M059J (cell line): ENCODE measurements at regions not wholly inside any gene's neighbourhood (a gene's known extent, or its start where the extent isn't known, plus 50 kb on each side); places are given as distances from the start of the nearest gene placed in this dataset.
A peak's percentile ranks its signal among the peaks of the same experiment; 100 is the strongest.
"Not testable (repeated sequence)": the region's sequence is repeated elsewhere in the genome, so short reads cannot be mapped to it uniquely, and the experiment has no call there.

Experiments
- DNase-seq: peaks from one replicate; pipeline ENCODE4 v3.0.0-alpha.2; 2012; ENCODE audit warnings: low read depth

- peak; percentile 28 for DNase-seq
These were observed 229.8 kb upstream of the TEX13C start for GRCh38 chrX:125089761-125090445.

DNA sequence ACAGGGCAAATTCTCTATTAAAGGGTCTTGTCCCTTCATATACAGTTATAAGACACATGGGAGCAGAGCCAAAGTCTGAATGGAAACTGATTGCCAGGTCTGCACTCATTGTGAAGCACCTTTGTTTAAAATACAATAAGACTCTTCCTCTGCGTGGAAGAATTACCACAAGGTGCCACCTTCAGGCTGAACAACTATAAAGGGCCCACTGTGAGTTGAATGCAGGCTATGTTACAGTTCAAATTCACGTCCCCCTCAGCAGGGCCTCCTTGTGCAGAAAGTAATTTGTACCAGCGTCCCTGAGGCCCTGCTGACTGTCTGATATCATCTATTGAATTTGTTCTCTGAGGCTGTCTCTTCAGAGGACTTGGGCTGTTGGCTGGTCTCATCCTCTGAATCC, 225.8 kb upstream of the TEX13C start:
- DNase-seq: no peak

- no peak for DNase-seq
These were observed 224.8 kb upstream of the TEX13C start for GRCh38 chrX:125094901-125095300.

DNA sequence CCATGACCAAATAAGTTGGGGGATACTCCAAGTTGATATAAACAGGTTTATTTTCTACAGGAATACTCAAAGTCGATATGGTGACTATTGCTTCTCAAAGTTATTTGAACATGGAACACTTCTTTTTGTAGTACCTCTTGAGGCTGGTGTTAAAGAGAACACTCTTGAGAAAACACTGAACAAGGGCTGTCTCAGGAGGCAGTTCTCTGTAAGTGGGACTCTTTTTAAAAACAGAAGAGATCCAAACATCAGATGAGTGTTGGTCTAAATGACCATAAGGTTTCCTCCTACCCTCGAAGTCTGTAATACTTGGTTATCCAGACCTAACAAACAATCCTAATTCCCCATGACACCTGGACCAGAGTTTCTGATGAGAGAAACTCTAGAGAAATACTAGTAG, 223.2 kb upstream of the TEX13C start:
- DNase-seq: no peak

- no peak for DNase-seq
These were observed 222.8 kb upstream of the TEX13C start for GRCh38 chrX:125096870-125097269.

- no peak for DNase-seq
These were observed 217.5 kb upstream of the TEX13C start for GRCh38 chrX:125101971-125102755.

- DNase-seq: no peak
These were observed 216.0 kb upstream of the TEX13C start for GRCh38 chrX:125103693-125104092.

GRCh38 chrX:125108921-125109320, 210.8 kb upstream of the TEX13C start:
- no peak for DNase-seq

GRCh38 chrX:125131164-125131563, 188.5 kb upstream of the TEX13C start:
- peak; percentile 2 for DNase-seq

DNA sequence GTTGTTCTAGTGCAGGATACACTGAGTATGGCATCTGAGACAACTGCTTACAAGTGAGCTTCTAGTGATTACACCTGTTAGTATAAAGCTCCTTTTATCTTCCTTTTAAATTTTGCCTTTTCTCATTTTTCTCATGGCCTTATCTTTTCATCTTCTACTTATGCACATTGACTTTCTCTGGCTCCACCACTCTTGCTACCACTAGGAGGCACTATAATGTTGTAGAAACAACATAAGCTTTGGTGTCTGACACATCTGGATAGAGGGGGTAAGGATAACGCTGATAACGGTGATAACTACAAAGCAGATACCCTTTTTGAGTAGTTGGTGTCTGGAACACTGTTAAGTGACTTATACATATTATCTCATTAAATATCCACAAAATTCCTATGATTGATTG, 187.4 kb upstream of the TEX13C start:
- no peak for DNase-seq

DNA sequence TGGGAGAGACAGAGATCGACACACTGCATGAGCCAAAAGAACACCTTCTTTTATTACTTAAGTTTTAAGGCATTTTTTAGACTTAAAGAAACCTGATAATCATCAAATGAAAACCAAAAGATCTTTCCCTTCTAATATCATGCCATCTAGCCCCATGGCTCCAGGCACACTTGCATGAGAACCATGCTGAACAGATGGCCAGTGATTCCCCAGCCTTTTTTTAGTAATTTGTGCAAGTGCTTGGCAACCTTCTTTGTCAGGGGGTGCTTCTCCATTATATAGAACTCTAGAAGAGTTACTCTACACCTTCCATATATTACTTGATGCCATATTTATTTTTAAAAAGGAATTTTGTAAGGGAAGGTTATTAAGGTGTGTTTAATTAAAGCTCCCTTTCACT, 182.2 kb upstream of the TEX13C start:
- DNase-seq: no peak

GRCh38 chrX:125150231-125150630, 169.4 kb upstream of the TEX13C start:
- DNase-seq: peak; percentile 24

GRCh38 chrX:125151146-125151545, 168.5 kb upstream of the TEX13C start:
- no peak for DNase-seq

DNA sequence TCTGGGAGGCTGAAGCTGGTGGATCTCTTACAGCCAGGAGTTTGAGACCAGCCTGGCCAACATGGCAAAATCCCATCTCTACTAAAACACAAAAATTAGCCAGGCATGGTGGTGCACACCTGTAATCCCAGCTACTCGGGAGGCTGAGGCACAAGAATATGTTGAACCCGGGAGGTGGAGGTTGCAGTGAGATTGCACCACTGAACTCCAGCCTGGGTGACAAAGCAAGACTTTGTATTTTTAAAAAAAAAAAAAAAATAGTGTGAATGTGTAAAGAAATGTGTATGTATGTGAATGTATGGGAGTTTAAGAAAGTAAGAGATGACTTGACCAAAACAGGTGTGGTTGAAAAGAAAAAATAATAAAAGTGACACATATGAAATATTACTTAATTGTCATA, 167.7 kb upstream of the TEX13C start:
- DNase-seq: no peak

GRCh38 chrX:125153621-125154020, 166.1 kb upstream of the TEX13C start:
- DNase-seq: no peak

GRCh38 chrX:125154288-125155257, 165.1 kb upstream of the TEX13C start:
- DNase-seq: not testable (repeated sequence)

DNA sequence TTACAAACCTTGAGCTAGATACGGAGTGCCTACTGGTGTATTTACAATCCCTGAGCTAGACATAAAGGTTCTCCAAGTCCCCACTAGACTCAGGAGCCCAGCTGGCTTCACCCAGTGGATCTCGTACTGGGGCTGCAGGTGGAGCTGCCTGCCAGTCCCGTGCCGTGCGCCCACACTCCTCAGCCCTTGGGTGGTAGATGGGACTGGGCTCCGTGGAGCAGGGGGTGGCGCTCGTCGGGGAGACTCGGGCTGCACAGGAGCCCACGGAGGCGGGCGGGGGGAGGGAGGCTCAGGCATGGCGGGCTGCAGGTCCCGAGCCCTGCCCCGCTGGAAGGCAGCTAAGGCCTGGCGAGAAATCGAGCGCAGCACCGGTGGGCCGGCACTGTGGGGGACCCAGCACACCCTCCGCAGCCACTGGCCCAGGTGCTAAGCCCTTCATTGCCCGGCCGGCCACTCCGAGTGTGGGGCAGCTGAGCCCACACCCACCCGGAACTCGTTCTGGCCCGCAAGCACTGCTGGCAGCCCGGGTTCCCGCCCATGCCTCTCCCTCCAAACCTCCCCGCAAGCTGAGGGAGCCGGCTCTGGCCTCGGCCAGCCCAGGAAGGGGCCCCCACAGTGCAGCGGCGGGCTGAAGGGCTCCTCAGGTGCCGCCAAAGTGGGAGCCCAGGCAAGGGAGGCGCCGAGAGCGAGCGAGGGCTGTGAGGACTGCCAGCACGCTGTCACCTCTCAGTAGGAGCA, 164.2 kb upstream of the TEX13C start:
- DNase-seq: not testable (repeated sequence)

DNA sequence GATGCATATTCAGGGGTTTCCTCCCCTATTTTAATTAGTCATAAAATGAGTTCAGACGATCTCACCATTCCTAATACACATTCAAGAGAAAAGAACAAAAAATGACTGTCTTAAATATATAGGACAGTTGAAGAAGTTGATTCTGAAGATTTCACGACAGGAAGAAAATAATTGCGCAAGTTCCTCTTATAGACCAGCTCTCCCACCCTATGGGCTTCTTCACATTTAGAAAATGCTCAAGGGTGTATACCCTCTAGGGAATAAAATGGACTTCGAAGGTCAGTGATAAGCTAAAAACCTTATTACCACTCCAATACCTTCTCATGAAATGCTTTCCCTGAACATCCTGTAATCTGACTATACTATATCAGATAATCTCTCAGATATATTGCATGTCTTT, 149.2 kb upstream of the TEX13C start:
- DNase-seq: no peak

- no peak for DNase-seq
These were observed 147.1 kb upstream of the TEX13C start for GRCh38 chrX:125172531-125172930.

DNA sequence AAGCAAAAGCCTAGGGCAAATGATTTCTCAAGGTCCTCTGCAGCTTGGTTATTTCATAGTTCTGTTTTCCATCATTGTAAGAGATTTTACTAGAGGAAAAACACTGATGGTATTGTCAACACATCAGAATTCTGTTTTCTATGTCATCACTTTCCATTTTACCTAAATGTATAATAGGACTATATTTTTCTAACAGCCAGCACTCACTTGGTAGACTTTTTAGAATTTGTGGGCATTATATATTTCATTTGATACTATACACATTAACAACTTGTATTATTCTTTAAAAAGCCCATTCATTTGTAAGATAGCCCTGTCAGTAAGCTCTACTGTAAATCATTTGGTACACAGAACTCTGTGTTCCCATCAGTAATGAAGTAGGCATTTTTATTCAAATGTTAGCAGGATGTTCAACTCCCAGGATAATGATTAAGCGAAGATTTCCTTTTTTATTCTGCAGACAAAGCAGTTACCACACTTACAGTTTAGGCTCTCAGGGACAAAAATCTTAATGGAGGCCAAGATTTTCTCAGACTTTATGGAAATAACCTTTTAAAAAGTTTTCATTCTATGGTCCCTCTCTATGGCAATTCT, 143.6 kb upstream of the TEX13C start:
- no peak for DNase-seq

DNA sequence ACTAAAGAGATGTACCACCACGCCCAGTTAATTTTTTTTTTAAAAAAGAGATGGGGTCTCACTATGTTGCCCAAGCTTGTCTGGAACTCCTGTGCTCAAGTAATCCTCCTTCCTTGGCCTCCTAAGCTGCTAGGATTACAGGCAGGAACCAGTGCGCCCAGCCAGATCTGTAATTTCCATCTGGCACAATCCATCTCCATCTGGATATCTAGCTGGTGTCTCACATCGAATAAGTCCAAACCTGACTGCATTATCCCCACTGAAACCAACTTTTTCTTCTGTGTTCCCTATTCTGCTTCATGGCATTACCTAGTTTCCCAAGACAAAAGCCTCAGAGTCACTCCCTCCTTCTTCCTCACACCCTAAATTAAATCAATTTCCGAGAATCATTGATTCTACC, 125.8 kb upstream of the TEX13C start:
- no peak for DNase-seq
